T-helper 2 cell (primary cell): ENCODE measurements at regions not wholly inside any gene's neighbourhood (a gene's known extent, or its start where the extent isn't known, plus 50 kb on each side); places are given as distances from the start of the nearest gene placed in this dataset.
"Not testable (repeated sequence)": the region's sequence is repeated elsewhere in the genome, so short reads cannot be mapped to it uniquely, and the experiment has no call there.

Experiments
- DNase-seq, 5 experiments: peaks; one replicate each; pipeline versions ENCODE4 v3.0.0 to v3.0.0-alpha.2; 2012 to 2022

- no peak for DNase-seq
Measured at GRCh38 chrX:39779952-39780783, 317.6 kb downstream of the BCOR start.

- no peak for DNase-seq
Measured at GRCh38 chrX:39782276-39782675, 315.5 kb downstream of the BCOR start.

- DNase-seq: no peak
Measured at GRCh38 chrX:39787999-39788398, 309.8 kb downstream of the BCOR start.

GRCh38 chrX:39788521-39788920 lies 309.2 kb downstream of the BCOR start:
- no peak for DNase-seq

- peak in 1 of 5 experiments; percentile 21 for DNase-seq
Measured at GRCh38 chrX:39791691-39792090, 306.1 kb downstream of the BCOR start.

- no peak for DNase-seq
Measured at GRCh38 chrX:39795605-39796004, 302.2 kb downstream of the BCOR start.

- no peak for DNase-seq
Measured at GRCh38 chrX:39796856-39797255, 300.9 kb downstream of the BCOR start.

GRCh38 chrX:39798488-39798887 lies 299.3 kb downstream of the BCOR start:
- not testable (repeated sequence) for DNase-seq

GRCh38 chrX:39802354-39802753 lies 295.4 kb downstream of the BCOR start:
- no peak for DNase-seq

GRCh38 chrX:39802908-39803307 lies 294.9 kb downstream of the BCOR start:
- no peak for DNase-seq

- no peak for DNase-seq
Measured at GRCh38 chrX:39805022-39805421, 292.7 kb downstream of the BCOR start.

- no peak for DNase-seq
Measured at GRCh38 chrX:39805825-39806224, 291.9 kb downstream of the BCOR start.

- no peak for DNase-seq
Measured at GRCh38 chrX:39808471-39808917, 289.3 kb downstream of the BCOR start.

- no peak for DNase-seq
Measured at GRCh38 chrX:39809331-39809730, 288.4 kb downstream of the BCOR start.

GRCh38 chrX:39810901-39811300 lies 286.9 kb downstream of the BCOR start:
- no peak for DNase-seq

- DNase-seq: no peak
Measured at GRCh38 chrX:39811376-39811775, 286.4 kb downstream of the BCOR start.

GRCh38 chrX:39813631-39814277 lies 284.0 kb downstream of the BCOR start:
- no peak for DNase-seq

GRCh38 chrX:39814391-39814790 lies 283.4 kb downstream of the BCOR start:
- DNase-seq: peak in 3 of 5 experiments; percentile 7 to 66 (median 23)

GRCh38 chrX:39815631-39816030 lies 282.1 kb downstream of the BCOR start:
- DNase-seq: peak in 1 of 5 experiments; percentile 38

- peak in 1 of 5 experiments; percentile 55 for DNase-seq
Measured at GRCh38 chrX:39816871-39817731, 280.7 kb downstream of the BCOR start.

- no peak for DNase-seq
Measured at GRCh38 chrX:39817754-39818470, 279.8 kb downstream of the BCOR start.

GRCh38 chrX:39818750-39819149 lies 279.0 kb downstream of the BCOR start:
- no peak for DNase-seq
